HEK293 (cell line): ENCODE measurements at regions not wholly inside any gene's neighbourhood (a gene's known extent, or its start where the extent isn't known, plus 50 kb on each side); places are given as distances from the start of the nearest gene placed in this dataset.

Source experiments
- CTCF ChIA-PET: fragments of 350-600 bp; formaldehyde crosslinking; extraction: SDS; loops from one replicate; lab custom pipeline; 2021; ENCODE audit warnings: antibody characterized with exemption; lab: Yijun Ruan, JAX
- POLR2A ChIA-PET: fragments of 300-600 bp; formaldehyde crosslinking; extraction: SDS; loops from one replicate; lab custom pipeline; 2020; ENCODE audit warnings: antibody characterized with exemption, inconsistent platforms; lab: Yijun Ruan, JAX
- H3K27ac ChIP-seq: fragments of 200-500 bp; sonication (Bioruptor generic); 2 replicates; pipeline ENCODE4 v1.5.1; 2014; ENCODE audit warnings: low read depth, low read length, control low read depth, inconsistent platforms; ENCODE audit errors: extremely low read depth
- H3K36me3 ChIP-seq, 2 experiments: fragments of 200-500 bp in 1 of 2; sonication (Bioruptor generic) in 1 of 2; 1 replicate in 1 of 2; 2 replicates in 1 of 2; pipeline ENCODE4 v1.5.1; 2014 to 2017; ENCODE audit warnings: inconsistent platforms in 2 of 2, low read length in 2 of 2; ENCODE audit not compliant: control insufficient read depth in 2 of 2, insufficient read depth in 1 of 2
- H3K4me1 ChIP-seq: fragments of 200-500 bp; sonication (Bioruptor generic); 2 replicates; pipeline ENCODE4 v1.5.1; 2014; ENCODE audit warnings: mild to moderate bottlenecking, low read length, inconsistent platforms; ENCODE audit not compliant: control insufficient read depth, insufficient read depth
- H3K4me3 ChIP-seq: 2 replicates; pipeline ENCODE4 v1.5.1; 2011; ENCODE audit warnings: low read depth, mild to moderate bottlenecking, control low read depth, low read length, moderate library complexity
- H3K9me3 ChIP-seq: fragments of 200-500 bp; sonication (Bioruptor generic); 2 replicates; pipeline ENCODE4 v1.5.1; 2014; ENCODE audit warnings: low read depth, low read length, inconsistent platforms; ENCODE audit not compliant: control insufficient read depth, insufficient read depth
- ELK4 ChIP-seq: IDR thresholded peaks from 2 replicates; pipeline ENCODE4 v1.6.1; 2011; ENCODE audit warnings: mild to moderate bottlenecking, low read depth, low read length, borderline replicate concordance
- KLF1 ChIP-seq: fragments of 450-650 bp; formaldehyde crosslinking; IDR thresholded peaks from 2 replicates; pipeline ENCODE4 v1.5.1; 2016; ENCODE audit warnings: missing biosample characterization, missing genetic modification characterization
- KLF9 ChIP-seq: fragments of 450-650 bp; formaldehyde crosslinking; IDR thresholded peaks from 2 replicates; pipeline ENCODE4 v1.5.1; 2016; ENCODE audit warnings: missing biosample characterization, missing genetic modification characterization, low read depth
- SCRT2 ChIP-seq: fragments of 450-650 bp; formaldehyde crosslinking; IDR thresholded peaks from 2 replicates; pipeline ENCODE4 v1.5.1; 2016; ENCODE audit warnings: missing biosample characterization, missing genetic modification characterization
- YY2 ChIP-seq: fragments of 450-650 bp; formaldehyde crosslinking; IDR thresholded peaks from 2 replicates; pipeline ENCODE4 v1.5.1; 2016; ENCODE audit warnings: missing biosample characterization, missing genetic modification characterization
- ZBTB6 ChIP-seq: fragments of 450-650 bp; formaldehyde crosslinking; IDR thresholded peaks from 2 replicates; pipeline ENCODE4 v1.5.1; 2017; ENCODE audit warnings: missing biosample characterization, missing genetic modification characterization
- ZIC2 ChIP-seq: fragments of 450-650 bp; formaldehyde crosslinking; IDR thresholded peaks from 2 replicates; pipeline ENCODE4 v1.5.1; 2016; ENCODE audit warnings: missing biosample characterization, missing genetic modification characterization
- ZNF121 ChIP-seq: fragments of 450-650 bp; formaldehyde crosslinking; IDR thresholded peaks from 2 replicates; pipeline ENCODE4 v1.5.1; 2016; ENCODE audit warnings: missing biosample characterization, missing genetic modification characterization
- ZNF138 ChIP-seq: fragments of 450-650 bp; formaldehyde crosslinking; IDR thresholded peaks from 2 replicates; pipeline ENCODE4 v1.5.1; 2016; ENCODE audit warnings: missing biosample characterization, missing genetic modification characterization, borderline replicate concordance
- ZNF324 ChIP-seq: fragments of 450-650 bp; formaldehyde crosslinking; IDR thresholded peaks from 2 replicates; pipeline ENCODE4 v1.5.1; 2016; ENCODE audit warnings: missing biosample characterization, missing genetic modification characterization
- ZNF366 ChIP-seq: fragments of 450-650 bp; formaldehyde crosslinking; conservative IDR thresholded peaks from 2 replicates; pipeline ENCODE4 v1.5.1; 2016; ENCODE audit warnings: missing biosample characterization, missing genetic modification characterization
- ZNF544 ChIP-seq: fragments of 450-650 bp; formaldehyde crosslinking; IDR thresholded peaks from 2 replicates; pipeline ENCODE4 v1.5.0; 2017; ENCODE audit warnings: missing biosample characterization, missing genetic modification characterization
- ZNF610 ChIP-seq: fragments of 450-650 bp; formaldehyde crosslinking; IDR thresholded peaks from 2 replicates; pipeline ENCODE4 v1.5.1; 2016; ENCODE audit warnings: missing biosample characterization, missing genetic modification characterization, borderline replicate concordance
- ZNF623 ChIP-seq: fragments of 450-650 bp; formaldehyde crosslinking; IDR thresholded peaks from 2 replicates; pipeline ENCODE4 v1.5.1; 2016; ENCODE audit warnings: missing biosample characterization, missing genetic modification characterization
- ZNF639 ChIP-seq: fragments of 450-650 bp; formaldehyde crosslinking; IDR thresholded peaks from 2 replicates; pipeline ENCODE4 v1.5.1; 2016; ENCODE audit warnings: missing biosample characterization, missing genetic modification characterization
- ZNF692 ChIP-seq: fragments of 450-650 bp; formaldehyde crosslinking; IDR thresholded peaks from 2 replicates; pipeline ENCODE4 v1.5.1; 2016; ENCODE audit warnings: missing biosample characterization, missing genetic modification characterization
- ZNF791 ChIP-seq: fragments of 450-650 bp; formaldehyde crosslinking; IDR thresholded peaks from 2 replicates; pipeline ENCODE4 v1.5.1; 2016; ENCODE audit warnings: missing biosample characterization, missing genetic modification characterization
- ZNF792 ChIP-seq: fragments of 450-650 bp; formaldehyde crosslinking; IDR thresholded peaks from 2 replicates; pipeline ENCODE4 v1.5.1; 2016; ENCODE audit warnings: missing biosample characterization, missing genetic modification characterization
- TF ChIP-seq, protein P1 (sequence below): fragments of 450-650 bp; formaldehyde crosslinking; IDR thresholded peaks from 2 replicates; pipeline ENCODE4 v1.5.1; 2017; ENCODE audit warnings: missing biosample characterization, missing genetic modification characterization
- TF ChIP-seq, protein P2 (sequence below): fragments of 450-650 bp; formaldehyde crosslinking; IDR thresholded peaks from 2 replicates; pipeline ENCODE4 v1.5.1; 2016; ENCODE audit warnings: missing biosample characterization, missing genetic modification characterization

DNA sequence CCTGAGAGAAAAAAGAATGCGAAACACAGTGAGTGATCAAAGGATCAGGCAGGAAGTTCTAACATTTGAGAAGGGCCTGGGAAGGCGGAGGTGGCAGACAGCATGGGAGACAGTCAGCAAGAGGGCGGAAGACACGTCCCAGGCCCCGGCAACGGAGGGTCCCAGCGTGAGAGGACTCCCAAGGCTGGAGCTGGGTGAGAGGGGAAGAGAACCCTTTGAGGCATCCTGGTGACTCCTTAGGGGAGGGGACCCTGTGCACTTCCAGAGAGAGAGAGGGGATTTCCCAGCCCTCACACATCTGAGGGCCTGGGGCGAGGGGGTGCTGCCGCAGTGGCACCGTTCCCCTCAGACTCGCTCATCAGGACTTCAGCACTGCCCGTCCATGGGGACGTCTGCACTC is 133.4 kb downstream of the RTP5 start:
- POLR2A ChIA-PET = no interaction called here
- TF ChIP-seq, protein P1, sequence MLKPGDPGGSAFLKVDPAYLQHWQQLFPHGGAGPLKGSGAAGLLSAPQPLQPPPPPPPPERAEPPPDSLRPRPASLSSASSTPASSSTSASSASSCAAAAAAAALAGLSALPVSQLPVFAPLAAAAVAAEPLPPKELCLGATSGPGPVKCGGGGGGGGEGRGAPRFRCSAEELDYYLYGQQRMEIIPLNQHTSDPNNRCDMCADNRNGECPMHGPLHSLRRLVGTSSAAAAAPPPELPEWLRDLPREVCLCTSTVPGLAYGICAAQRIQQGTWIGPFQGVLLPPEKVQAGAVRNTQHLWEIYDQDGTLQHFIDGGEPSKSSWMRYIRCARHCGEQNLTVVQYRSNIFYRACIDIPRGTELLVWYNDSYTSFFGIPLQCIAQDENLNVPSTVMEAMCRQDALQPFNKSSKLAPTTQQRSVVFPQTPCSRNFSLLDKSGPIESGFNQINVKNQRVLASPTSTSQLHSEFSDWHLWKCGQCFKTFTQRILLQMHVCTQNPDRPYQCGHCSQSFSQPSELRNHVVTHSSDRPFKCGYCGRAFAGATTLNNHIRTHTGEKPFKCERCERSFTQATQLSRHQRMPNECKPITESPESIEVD = no peak
- TF ChIP-seq SCRT2 = no peak
- no peak for TF ChIP-seq KLF1 (tag by site-specific recombination)
- no peak for TF ChIP-seq ZNF791 (tag by site-specific recombination)
- TF ChIP-seq ZNF792 (tag by site-specific recombination) = no peak
- no peak for TF ChIP-seq ZNF544 (tag by site-specific recombination)
- TF ChIP-seq, protein P2, sequence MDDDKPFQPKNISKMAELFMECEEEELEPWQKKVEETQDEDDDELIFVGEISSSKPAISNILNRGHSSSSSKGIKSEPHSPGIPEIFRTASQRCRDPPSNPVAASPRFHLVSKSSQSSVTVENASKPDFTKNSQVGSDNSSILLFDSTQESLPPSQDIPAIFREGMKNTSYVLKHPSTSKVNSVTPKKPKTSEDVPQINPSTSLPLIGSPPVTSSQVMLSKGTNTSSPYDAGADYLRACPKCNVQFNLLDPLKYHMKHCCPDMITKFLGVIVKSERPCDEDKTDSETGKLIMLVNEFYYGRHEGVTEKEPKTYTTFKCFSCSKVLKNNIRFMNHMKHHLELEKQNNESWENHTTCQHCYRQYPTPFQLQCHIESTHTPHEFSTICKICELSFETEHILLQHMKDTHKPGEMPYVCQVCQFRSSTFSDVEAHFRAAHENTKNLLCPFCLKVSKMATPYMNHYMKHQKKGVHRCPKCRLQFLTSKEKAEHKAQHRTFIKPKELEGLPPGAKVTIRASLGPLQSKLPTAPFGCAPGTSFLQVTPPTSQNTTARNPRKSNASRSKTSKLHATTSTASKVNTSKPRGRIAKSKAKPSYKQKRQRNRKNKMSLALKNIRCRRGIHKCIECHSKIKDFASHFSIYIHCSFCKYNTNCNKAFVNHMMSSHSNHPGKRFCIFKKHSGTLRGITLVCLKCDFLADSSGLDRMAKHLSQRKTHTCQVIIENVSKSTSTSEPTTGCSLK (tag by site-specific recombination) = no peak
- no peak for TF ChIP-seq ZNF366
- TF ChIP-seq ELK4 = no peak
- TF ChIP-seq ZNF639 (tag by site-specific recombination) = no peak
- TF ChIP-seq ZIC2 (tag by site-specific recombination) = no peak
- TF ChIP-seq ZBTB6 (tag by site-specific recombination) = no peak
- TF ChIP-seq YY2 (tag by site-specific recombination) = no peak
- no peak for TF ChIP-seq KLF9 (tag by site-specific recombination)
- TF ChIP-seq ZNF138 = no peak
- no peak for TF ChIP-seq ZNF623 (tag by site-specific recombination)
- no peak for TF ChIP-seq ZNF121 (tag by site-specific recombination)
- Histone ChIP-seq H3K4me3 (no peak overlapping the region), H3K27ac (no peak overlapping the region), H3K4me1 (no peaks in the 10 kb centered on the region), H3K9me3 (no peaks in the 10 kb centered on the region), H3K36me3 (no peaks in the 10 kb centered on the region)
- CTCF ChIA-PET = no interaction called here

- Histone ChIP-seq H3K27ac (no peak overlapping the region), H3K4me1 (no peaks in the 10 kb centered on the region), H3K9me3 (no peaks in the 10 kb centered on the region), H3K36me3 (no peaks in the 10 kb centered on the region), H3K4me3 (no peak overlapping the region)
- ChIA-PET CTCF (no interaction called here), POLR2A (no interaction called here)
- TF ChIP-seq ZNF324 (no peak), ZNF692 (tag by site-specific recombination) (no peak), ZNF610 (tag by site-specific recombination) (no peak)
Observed at GRCh38 chr2:242004223-242004901, 134.8 kb downstream of the RTP5 start.
